HG02610 (cell line): ENCODE measurements at regions not wholly inside any gene's neighbourhood (a gene's known extent, or its start where the extent isn't known, plus 50 kb on each side); places are given as distances from the start of the nearest gene placed in this dataset.
A peak's percentile ranks its signal among the peaks of the same experiment; 100 is the strongest.

Experiments used
- ATAC-seq: cut with Tn5 transposase; IDR thresholded peaks from one replicate; pipeline ENCODE4 v1.9.1; 2021; ENCODE audit warnings: mild to moderate bottlenecking, moderate library complexity; ENCODE audit not compliant: unreplicated experiment

- no peak for ATAC-seq
Observed at GRCh38 chr10:70966646-70967553, 78.5 kb upstream of the PCBD1 start.

GRCh38 chr10:70967591-70968587, 79.5 kb upstream of the PCBD1 start:
- peak; percentile 45 for ATAC-seq

GRCh38 chr10:70969188-70969587, 80.8 kb upstream of the PCBD1 start:
- ATAC-seq = no peak

GRCh38 chr10:70970830-70971229, 82.5 kb upstream of the PCBD1 start:
- no peak for ATAC-seq

DNA sequence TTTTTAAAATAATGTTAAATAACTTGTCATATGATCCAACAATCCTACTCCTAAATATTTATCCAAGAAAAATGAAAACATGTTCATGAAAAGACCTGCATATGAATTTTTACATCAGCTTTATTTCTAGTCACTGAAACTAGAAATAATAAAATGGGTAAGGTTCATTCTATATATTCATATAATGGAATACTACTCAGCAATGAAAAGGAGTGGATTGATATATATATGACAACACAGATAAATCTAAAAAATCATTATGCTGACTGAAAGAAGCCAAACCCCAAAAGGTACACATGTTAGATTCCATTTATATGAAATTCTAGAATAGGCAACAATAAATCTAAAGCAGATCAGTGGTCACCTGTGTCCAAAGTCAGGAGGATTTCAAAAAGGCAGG, 84.9 kb upstream of the PCBD1 start:
- ATAC-seq = no peak

DNA sequence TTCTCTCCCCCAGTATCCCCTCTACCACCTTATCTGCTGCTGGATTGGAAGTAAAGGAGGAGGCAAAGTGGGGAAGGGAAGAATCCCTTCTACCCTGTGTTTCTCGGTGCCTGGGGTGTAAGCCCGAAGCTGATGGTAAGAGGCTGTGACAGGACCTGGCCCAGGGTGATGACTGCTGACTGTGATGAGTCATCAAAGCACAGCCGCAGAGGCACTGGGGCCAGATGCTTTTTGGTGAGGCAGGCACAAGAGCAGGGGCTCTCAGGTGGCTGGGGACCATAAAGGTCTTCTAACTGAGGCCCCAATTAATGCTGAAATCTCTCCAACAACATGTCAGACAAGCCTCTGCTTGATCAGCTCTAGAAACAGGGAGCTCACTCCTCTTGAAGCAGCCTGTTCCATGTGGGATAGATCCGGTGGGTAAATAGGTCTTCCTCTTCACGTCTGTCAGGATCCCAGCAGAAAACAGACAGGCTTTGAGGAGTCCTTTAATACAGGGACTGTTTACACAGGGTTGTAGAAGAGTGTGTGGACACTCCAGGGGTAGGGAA, 86.1 kb upstream of the PCBD1 start:
- no peak for ATAC-seq

- no peak for ATAC-seq
Observed at GRCh38 chr10:70974920-70975319, 86.6 kb upstream of the PCBD1 start.

- ATAC-seq = no peak
Observed at GRCh38 chr10:70976063-70976695, 87.8 kb upstream of the PCBD1 start.

- no peak for ATAC-seq
Observed at GRCh38 chr10:70977625-70978024, 89.3 kb upstream of the PCBD1 start.

DNA sequence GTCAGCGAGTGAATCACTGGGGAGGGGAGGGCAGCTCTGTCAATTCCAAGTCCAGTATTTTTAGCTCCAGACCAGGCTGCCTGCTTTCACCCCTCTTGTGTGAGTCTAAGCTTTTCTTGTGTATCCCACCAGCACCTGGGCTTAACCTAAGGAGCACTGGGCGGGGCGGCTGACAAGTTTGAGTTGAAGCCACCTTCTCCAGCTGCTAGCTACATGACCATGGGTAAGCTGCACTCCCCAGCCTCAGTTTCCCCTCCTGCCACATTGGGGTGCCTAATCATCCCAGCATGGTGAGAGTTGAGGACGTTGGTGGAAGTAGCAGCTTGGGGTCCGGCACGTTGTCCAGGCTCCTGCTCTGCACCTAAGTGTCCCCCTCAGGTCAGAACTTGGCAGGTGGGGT, 89.8 kb upstream of the PCBD1 start:
- ATAC-seq = no peak

DNA sequence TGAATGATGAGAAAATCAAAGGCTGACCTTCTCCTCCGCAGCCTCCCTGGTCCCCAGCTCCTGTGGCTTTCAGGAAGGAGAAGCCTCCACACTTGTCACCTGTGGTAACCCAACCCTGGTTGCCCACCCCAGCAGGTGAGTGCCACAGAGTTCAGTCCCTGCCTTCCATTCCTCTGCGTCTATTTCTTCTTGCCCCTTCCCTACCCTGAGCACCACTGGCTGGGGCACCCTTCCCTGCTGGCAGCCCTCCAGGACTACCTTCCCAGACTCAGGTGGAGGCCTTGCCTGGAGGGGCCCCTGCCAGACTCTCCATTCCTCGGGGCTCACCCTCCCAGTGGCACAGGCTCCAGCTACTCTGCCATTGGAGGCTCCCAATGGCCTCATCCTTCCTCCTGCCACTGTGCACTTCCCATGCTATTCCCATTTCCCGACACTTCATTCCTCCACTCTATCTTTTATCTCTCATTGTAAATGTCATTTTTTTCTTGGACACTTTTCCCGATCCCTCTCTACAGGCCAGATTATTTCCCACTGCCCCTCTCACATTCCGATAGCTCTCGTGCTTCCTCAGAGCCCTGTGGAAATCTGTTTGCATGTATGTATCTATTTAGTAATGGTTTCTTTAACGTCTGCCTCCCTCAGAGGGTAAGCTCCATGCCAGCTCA, 90.6 kb upstream of the PCBD1 start:
- no peak for ATAC-seq

GRCh38 chr10:70980687-70981086, 92.3 kb upstream of the PCBD1 start:
- ATAC-seq = no peak

DNA sequence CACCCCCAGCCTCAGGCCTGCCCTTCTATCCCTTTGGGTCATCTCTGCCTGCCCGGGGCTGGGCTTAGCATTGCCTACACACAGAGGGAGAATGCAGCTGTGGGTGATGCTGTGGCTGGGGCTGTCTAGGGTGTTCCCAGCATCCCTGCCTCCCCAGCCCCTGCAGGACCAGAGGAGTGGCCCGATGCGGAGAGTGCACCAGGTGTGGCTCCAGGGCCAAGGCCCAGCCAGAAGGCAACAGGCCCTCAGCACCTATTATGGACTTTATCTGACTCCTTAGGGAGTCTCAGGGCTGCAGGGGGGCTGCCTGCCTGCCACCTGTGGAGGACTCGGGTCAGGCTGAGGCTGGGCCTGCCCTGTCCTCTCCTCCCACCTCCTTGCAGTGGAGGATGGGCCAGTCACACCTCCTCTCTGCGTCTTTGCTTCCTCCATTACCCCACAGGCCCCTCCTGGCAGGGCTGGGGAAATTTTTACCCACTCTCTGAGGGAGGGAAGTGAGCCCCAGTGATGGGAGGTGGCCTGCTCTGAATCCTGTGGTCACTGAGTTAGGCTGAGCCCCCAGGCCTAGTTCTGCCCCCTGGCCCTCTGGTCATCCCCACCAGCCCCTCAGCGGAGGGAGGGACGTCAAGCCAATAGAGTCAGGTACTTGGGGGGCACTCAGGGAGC, 92.9 kb upstream of the PCBD1 start:
- ATAC-seq = no peak

DNA sequence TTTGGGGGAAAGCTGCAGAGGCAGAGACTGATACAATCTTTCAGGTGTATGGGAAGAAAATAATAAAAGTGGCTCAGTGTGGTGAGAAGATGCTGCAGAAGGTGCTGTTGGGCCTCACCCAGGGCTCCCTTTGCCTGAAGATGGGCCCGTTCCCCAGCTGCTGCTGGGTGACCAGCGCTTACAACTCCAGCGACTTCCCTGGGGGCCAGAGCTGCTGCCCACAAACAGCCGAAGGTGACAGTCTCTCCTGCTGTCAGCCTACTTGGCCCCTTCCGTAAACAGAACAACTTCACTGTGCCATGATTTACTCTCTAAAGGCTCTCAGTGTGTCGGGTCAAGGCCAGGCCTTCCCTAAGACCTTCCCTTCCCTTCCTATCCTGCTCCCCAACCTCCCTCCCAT, 93.6 kb upstream of the PCBD1 start:
- no peak for ATAC-seq

DNA sequence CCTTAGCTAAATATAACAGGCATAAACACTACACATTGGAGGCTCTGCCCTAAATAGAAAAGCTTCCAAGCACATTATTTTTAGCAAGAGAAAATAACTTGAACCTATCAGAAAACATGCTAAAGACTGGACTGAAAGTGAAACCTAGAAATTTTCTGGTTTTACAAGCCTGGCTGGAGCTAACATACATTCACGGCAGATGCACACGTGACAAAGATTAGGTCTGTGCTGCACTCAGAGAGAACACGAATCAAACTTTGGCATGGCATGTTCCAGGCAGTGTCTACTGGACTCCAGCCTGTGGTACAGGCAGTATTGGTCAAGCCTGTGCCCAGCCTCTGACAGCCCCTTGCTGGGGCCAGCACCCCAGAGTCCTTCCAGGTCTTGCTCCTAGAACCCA, 94.1 kb upstream of the PCBD1 start:
- peak; percentile 61 for ATAC-seq

DNA sequence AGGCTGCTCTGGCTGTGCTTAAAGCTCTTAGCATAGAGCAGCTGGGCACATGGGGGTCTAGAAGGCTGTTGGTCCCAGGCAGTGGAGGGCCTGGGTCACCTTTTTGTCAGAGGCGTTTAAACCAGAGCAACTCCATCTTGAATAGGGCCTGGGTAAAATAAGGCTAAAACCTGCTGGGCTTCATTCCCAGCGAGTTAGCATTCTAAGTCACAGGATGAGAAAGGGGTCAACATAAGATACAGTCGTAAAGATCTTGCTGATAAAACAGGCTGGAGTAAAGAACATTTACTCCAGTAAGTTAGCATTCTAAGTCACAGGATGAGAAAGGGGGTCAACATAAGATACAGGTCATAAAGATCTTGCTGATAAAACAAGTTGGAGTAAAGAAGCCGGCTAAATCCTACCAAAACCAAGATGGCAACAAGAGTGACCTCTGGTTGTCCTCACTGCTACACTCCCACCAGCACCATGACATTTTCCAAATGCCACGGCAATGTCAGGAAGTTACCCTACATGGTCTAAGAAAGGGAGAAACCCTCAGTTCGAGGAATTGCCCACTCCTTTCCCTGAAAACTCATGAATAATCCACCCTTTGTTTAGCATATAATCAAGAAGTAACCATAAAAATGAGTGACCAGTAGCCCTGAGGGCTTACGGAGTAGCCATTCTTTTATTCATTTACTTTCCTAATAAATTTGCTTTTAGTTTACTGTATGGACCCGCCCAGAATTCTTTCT, 96.8 kb upstream of the PCBD1 start:
- no peak for ATAC-seq

DNA sequence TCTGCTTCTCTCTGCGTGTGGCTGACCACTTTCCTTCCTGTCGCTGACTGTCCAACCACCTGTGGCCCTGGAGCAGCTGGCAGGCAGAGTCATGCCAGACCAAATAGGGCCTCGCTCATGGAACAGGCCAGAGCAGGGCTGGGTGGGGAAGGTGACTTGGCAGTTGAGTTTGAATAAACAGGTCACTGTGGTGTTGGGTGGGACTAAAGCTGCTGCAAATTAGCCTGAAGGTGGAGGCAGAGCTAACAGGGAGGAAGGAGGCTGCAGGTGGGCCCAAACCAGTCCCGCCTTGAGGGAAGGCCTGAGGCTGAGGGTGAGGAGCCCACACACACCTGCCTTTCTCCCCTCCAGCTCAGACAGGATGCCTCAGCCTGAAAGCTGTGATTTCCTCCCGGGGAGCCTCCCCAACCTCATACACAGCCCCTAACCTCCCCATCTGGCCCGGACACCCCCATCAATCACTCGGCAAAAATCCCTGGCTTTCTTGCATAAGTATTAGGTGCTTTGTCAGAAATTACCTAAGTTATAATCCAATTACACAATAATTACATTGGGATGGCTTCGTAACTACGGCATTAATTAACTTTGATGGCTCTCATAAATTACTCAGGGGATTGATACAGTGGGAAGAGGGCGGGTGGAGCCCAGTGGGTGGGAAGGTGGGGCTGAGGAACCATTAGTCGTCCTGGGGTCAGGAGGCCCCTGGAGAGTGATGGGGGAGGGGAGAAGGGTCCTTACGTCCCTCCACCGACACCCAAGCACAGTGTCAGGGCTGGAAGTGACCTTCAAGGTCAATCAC, 97.7 kb upstream of the PCBD1 start:
- ATAC-seq = no peak

- no peak for ATAC-seq
Observed at GRCh38 chr10:70986623-70986950, 98.2 kb upstream of the PCBD1 start.
